Breast epithelium (tissue), 4 donors: ENCODE measurements at regions not wholly inside any gene's neighbourhood (a gene's known extent, or its start where the extent isn't known, plus 50 kb on each side); places are given as distances from the start of the nearest gene placed in this dataset.

ENCODE experiments used
- DNase-seq, 2 donors: peaks; one replicate each; pipeline ENCODE4 v3.0.0-alpha.2; 2019; ENCODE audit warnings: low spot score in 2 of 2
- H3K27ac ChIP-seq, 2 donors: fragments of 200-600 bp; sonication (generic) in 1 of 2; one replicate each; pipeline ENCODE4 v1.5.1; 2016 to 2019; ENCODE audit warnings: mild to moderate bottlenecking in 1 of 2
- H3K27me3 ChIP-seq, 2 donors: fragments of 200-600 bp; sonication (generic) in 1 of 2; one replicate each; pipeline versions ENCODE4 v1.5.1 to v1.6.0; 2017 to 2019; ENCODE audit warnings: control low read depth in 1 of 2, mild to moderate bottlenecking in 1 of 2
- H3K36me3 ChIP-seq: fragments of 200-600 bp; one replicate; pipeline ENCODE4 v1.5.1; 2019
- H3K4me1 ChIP-seq, 2 donors: fragments of 200-600 bp; sonication (generic); one replicate each; pipeline ENCODE4 v1.5.1; 2016 to 2019; ENCODE audit warnings: control low read depth in 1 of 2
- H3K4me3 ChIP-seq, 3 donors: fragments of 200-600 bp; sonication (generic); 1 replicate in 2 of 3; 2 replicates in 1 of 3; pipeline ENCODE4 v1.5.1; 2016 to 2019; ENCODE audit warnings: mild to moderate bottlenecking in 3 of 3, moderate library complexity in 2 of 3
- H3K9me3 ChIP-seq, 2 donors: fragments of 200-600 bp; sonication (generic) in 1 of 2; one replicate each; pipeline ENCODE4 v1.5.1; 2016 to 2019; ENCODE audit warnings: control low read depth in 1 of 2
- POLR2A ChIP-seq: fragments of 450-650 bp; IDR thresholded peaks from one replicate; pipeline ENCODE4 v1.6.1; 2016; ENCODE audit warnings: antibody characterized with exemption, mild to moderate bottlenecking, moderate library complexity
- POLR2AphosphoS5 ChIP-seq, 3 donors: sonication (generic); formaldehyde crosslinking; IDR thresholded peaks; one replicate each; pipeline ENCODE4 v1.6.1; 2017; ENCODE audit warnings: antibody characterized with exemption in 3 of 3
- intact Hi-C: fragments of 100-400 bp; cut with DNase I; formaldehyde crosslinking; loops from one replicate; pipeline ENCODE4 v1.15.1; 2023; ENCODE audit warnings: low total_unique reads
- TF ChIP-seq, protein P1 (sequence below), 3 donors: fragments of 450-650 bp; IDR thresholded peaks; one replicate each; pipeline ENCODE4 v1.5.1; 2016 to 2017; ENCODE audit warnings: antibody characterized with exemption in 3 of 3, mild to moderate bottlenecking in 3 of 3, moderate library complexity in 3 of 3

- H3K36me3 ChIP-seq: no peaks in the 10 kb centered on the region
- no peak for DNase-seq
- TF ChIP-seq POLR2AphosphoS5 (IDR thresholded peaks at IDR 0.05) (no peak), POLR2A (no peak)
- TF ChIP-seq, protein P1, sequence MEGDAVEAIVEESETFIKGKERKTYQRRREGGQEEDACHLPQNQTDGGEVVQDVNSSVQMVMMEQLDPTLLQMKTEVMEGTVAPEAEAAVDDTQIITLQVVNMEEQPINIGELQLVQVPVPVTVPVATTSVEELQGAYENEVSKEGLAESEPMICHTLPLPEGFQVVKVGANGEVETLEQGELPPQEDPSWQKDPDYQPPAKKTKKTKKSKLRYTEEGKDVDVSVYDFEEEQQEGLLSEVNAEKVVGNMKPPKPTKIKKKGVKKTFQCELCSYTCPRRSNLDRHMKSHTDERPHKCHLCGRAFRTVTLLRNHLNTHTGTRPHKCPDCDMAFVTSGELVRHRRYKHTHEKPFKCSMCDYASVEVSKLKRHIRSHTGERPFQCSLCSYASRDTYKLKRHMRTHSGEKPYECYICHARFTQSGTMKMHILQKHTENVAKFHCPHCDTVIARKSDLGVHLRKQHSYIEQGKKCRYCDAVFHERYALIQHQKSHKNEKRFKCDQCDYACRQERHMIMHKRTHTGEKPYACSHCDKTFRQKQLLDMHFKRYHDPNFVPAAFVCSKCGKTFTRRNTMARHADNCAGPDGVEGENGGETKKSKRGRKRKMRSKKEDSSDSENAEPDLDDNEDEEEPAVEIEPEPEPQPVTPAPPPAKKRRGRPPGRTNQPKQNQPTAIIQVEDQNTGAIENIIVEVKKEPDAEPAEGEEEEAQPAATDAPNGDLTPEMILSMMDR (IDR thresholded peaks at IDR 0.05): no peak
- intact Hi-C loops: no loop called here
- no peak overlapping the region for H3K4me3 ChIP-seq
- H3K27me3 ChIP-seq: no peaks in the 10 kb centered on the region
- H3K9me3 ChIP-seq: no peaks in the 10 kb centered on the region
- H3K4me1 ChIP-seq: no peaks in the 10 kb centered on the region
- no peak overlapping the region for H3K27ac ChIP-seq
Measured at GRCh38 chr1:104392552-104392951, 642.9 kb downstream of the AMY1C start.

DNA sequence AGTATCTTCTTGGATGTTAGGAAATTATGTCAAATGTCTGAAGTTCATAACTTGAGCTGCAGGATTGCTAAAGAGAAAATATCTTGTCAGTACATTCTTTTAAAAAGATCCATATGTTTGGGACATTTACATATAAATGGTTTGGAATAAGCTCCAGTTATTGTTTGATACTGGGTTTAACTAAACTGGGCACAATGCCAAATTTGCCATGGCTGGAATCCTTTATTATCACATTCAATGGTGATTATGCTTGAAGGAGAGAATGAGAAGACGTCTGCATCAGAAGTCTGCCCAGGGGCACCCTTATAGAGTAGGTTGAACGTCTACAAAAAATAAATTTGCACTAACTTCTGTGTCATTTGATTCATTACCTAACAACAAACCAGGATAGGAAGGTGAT lies 652.5 kb downstream of the AMY1C start:
- DNase-seq: no peak
- intact Hi-C loops: no loop called here

DNA sequence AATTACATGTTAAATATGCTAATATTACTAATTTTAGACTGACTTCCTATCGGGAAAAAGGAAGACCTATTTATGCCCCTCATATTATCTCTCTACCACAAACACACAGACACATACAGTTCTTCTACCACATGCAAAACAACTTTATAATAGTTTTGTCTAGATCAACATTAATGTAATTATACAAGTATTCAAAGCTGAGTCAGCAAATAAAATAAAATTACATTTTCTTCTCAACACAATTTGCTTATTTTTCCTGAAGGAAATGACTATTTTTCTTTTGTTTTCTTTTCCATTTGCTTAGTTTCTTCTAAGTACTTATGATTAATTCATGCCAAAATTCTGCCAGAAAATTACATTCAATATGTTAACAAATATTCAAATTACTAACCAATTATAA lies 654.2 kb downstream of the AMY1C start:
- H3K27me3 ChIP-seq: no peaks in the 10 kb centered on the region
- TF ChIP-seq POLR2A (no peak), POLR2AphosphoS5 (IDR thresholded peaks at IDR 0.05) (no peak)
- TF ChIP-seq, protein P1 (IDR thresholded peaks at IDR 0.05): no peak
- no peaks in the 10 kb centered on the region for H3K4me1 ChIP-seq
- peaks cover 0 to 7% of the 10 kb centered on the region in 2 donors for H3K9me3 ChIP-seq
- no peak for DNase-seq
- H3K27ac ChIP-seq: no peak overlapping the region
- intact Hi-C loops: no loop called here
- H3K36me3 ChIP-seq: no peaks in the 10 kb centered on the region
- H3K4me3 ChIP-seq: no peak overlapping the region

More for the DNA sequence above, 652.5 kb downstream of the AMY1C start:
- no peaks in the 10 kb centered on the region for H3K27me3 ChIP-seq
- TF ChIP-seq POLR2AphosphoS5 (IDR thresholded peaks at IDR 0.05) (no peak), POLR2A (no peak)
- TF ChIP-seq, protein P1 (IDR thresholded peaks at IDR 0.05): no peak
- H3K4me1 ChIP-seq: no peaks in the 10 kb centered on the region
- H3K36me3 ChIP-seq: no peaks in the 10 kb centered on the region
- no peak overlapping the region for H3K27ac ChIP-seq
- H3K9me3 ChIP-seq: no peaks in the 10 kb centered on the region
- H3K4me3 ChIP-seq: no peak overlapping the region

DNA sequence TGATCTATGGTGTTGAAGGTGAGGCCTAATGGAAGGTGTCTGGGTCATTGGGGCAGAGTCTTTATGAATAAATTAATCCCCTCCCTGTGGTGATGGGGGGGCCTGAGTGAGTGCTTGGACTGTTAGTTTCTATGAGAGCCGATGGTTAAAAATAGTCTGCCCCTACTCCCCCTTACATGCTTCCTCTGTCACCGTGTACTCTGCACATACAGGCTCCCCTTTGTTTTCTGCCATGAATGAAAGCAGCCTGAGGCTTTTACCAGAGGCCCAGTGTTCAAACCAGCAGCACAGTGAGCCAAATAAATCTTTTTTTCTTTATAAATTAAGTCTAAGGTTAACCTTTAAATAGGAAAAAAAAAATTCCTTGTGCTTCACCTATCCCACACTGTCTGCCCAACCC lies 657.0 kb downstream of the AMY1C start:
- Histone ChIP-seq H3K36me3 (no peaks in the 10 kb centered on the region), H3K4me3 (no peak overlapping the region), H3K9me3 (peaks cover 0 to 7% of the 10 kb centered on the region in 2 donors), H3K27ac (no peak overlapping the region), H3K4me1 (no peaks in the 10 kb centered on the region), H3K27me3 (no peaks in the 10 kb centered on the region)
- intact Hi-C loops: no loop called here
- no peak for TF ChIP-seq POLR2A
- TF ChIP-seq, protein P1 (IDR thresholded peaks at IDR 0.05): no peak
- no peak for TF ChIP-seq POLR2AphosphoS5 (IDR thresholded peaks at IDR 0.05)
- DNase-seq: no peak

DNA sequence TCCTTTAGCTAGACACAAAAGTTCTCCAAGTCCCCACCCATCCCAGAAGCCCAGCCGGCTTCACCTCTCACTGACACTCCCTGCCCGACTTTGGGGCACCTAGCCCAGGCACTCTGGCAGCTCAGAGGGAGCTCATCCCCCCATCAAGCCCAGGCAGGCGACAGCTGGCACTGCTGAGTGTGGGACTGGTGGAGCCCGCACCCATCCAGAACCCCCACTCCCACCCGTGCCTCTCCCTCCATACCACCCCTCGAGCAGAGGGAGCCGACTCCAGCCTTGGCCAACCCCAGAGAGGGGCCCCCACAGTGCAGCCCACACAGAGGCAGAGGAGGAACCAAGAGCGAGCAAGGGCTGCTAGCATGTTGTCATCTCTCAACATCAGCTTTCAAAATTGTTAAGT lies 658.6 kb downstream of the AMY1C start:
- Histone ChIP-seq H3K4me1 (no peaks in the 10 kb centered on the region), H3K9me3 (peaks cover 0 to 7% of the 10 kb centered on the region in 2 donors), H3K27me3 (no peaks in the 10 kb centered on the region), H3K36me3 (no peaks in the 10 kb centered on the region), H3K4me3 (no peak overlapping the region), H3K27ac (no peak overlapping the region)
- DNase-seq: no peak
- TF ChIP-seq POLR2AphosphoS5 (IDR thresholded peaks at IDR 0.05): no peak
- TF ChIP-seq POLR2A: no peak
- TF ChIP-seq, protein P1 (IDR thresholded peaks at IDR 0.05): no peak
- intact Hi-C loops: no loop called here
